ENCODE measurements at regions not wholly inside any gene's neighbourhood (a gene's known extent, or its start where the extent isn't known, plus 50 kb on each side); places are given as distances from the start of the nearest gene placed in this dataset.

DNA sequence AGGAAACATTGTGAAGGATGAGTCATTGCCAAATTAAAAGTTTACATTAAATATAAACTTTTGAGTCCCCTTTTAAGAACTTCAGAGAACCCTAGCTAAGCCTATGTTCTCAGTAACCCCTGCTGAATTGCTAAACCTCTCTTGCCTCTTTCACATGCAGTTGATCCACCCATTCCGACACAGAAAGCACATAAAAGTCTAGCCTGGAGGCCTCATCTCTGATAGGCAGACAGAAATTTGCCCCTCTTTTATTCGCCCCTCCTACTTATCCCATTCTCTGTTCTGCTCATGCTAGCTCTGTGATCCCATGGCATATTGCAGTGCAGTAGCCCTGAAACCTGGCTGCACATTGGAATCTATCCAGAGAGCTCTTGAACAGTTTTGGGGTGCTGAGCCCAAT lies 58.2 kb upstream of the PDE3B start:
- TF ChIP-seq, protein P1, sequence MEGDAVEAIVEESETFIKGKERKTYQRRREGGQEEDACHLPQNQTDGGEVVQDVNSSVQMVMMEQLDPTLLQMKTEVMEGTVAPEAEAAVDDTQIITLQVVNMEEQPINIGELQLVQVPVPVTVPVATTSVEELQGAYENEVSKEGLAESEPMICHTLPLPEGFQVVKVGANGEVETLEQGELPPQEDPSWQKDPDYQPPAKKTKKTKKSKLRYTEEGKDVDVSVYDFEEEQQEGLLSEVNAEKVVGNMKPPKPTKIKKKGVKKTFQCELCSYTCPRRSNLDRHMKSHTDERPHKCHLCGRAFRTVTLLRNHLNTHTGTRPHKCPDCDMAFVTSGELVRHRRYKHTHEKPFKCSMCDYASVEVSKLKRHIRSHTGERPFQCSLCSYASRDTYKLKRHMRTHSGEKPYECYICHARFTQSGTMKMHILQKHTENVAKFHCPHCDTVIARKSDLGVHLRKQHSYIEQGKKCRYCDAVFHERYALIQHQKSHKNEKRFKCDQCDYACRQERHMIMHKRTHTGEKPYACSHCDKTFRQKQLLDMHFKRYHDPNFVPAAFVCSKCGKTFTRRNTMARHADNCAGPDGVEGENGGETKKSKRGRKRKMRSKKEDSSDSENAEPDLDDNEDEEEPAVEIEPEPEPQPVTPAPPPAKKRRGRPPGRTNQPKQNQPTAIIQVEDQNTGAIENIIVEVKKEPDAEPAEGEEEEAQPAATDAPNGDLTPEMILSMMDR (conservative IDR thresholded peaks at IDR 0.05; ENCODE audit: low read length), result no peak
- TF ChIP-seq EZH2phosphoT487 (IDR thresholded peaks at IDR 0.05; ENCODE audit: borderline replicate concordance, low read depth, low read length), result no peak

Data from OCI-LY7 (cell line).